Ishikawa (cell line): ENCODE measurements at regions not wholly inside any gene's neighbourhood (a gene's known extent, or its start where the extent isn't known, plus 50 kb on each side); places are given as distances from the start of the nearest gene placed in this dataset.

Experiments used
- CEBPB ChIP-seq: IDR thresholded peaks from 2 replicates; pipeline ENCODE4 v1.6.1; 2012
- CREB1 ChIP-seq: IDR thresholded peaks from 2 replicates; pipeline ENCODE4 v1.6.1; 2012; ENCODE audit warnings: low read depth
- EGR1 ChIP-seq: IDR thresholded peaks from 2 replicates; pipeline ENCODE4 v1.6.1; 2012
- EP300 ChIP-seq: IDR thresholded peaks from 2 replicates; pipeline ENCODE4 v1.6.1; 2012; ENCODE audit warnings: borderline replicate concordance
- FOXM1 ChIP-seq: IDR thresholded peaks from 2 replicates; pipeline ENCODE4 v1.6.1; 2012; ENCODE audit warnings: low read depth, borderline replicate concordance
- MAX ChIP-seq: IDR thresholded peaks from 2 replicates; pipeline ENCODE4 v1.6.1; 2012
- NFIC ChIP-seq: IDR thresholded peaks from 2 replicates; pipeline ENCODE4 v1.6.1; 2012
- RAD21 ChIP-seq: IDR thresholded peaks from 2 replicates; pipeline ENCODE4 v1.6.1; 2012; ENCODE audit warnings: low read depth
- REST ChIP-seq: IDR thresholded peaks from 2 replicates; pipeline ENCODE4 v1.6.1; 2012; ENCODE audit warnings: low read depth, mild to moderate bottlenecking
- TAF1 ChIP-seq: IDR thresholded peaks from 2 replicates; pipeline ENCODE4 v1.6.1; 2012; ENCODE audit warnings: low read depth, mild to moderate bottlenecking
- TCF12 ChIP-seq: IDR thresholded peaks from 2 replicates; pipeline ENCODE4 v1.6.1; 2012; ENCODE audit warnings: low read depth
- TEAD4 ChIP-seq: IDR thresholded peaks from 2 replicates; pipeline ENCODE4 v1.6.1; 2012
- USF1 ChIP-seq: IDR thresholded peaks from 2 replicates; pipeline ENCODE4 v1.6.1; 2012
- YY1 ChIP-seq: IDR thresholded peaks from 2 replicates; pipeline ENCODE4 v1.6.1; 2012; ENCODE audit warnings: low read depth
- ZBTB7A ChIP-seq: IDR thresholded peaks from 2 replicates; pipeline ENCODE4 v1.6.1; 2012; ENCODE audit warnings: low read depth

- TF ChIP-seq EGR1 (no peak), TCF12 (no peak), REST (no peak), NFIC (no peak), CREB1 (no peak), USF1 (no peak), TEAD4 (no peak), ZBTB7A (no peak), FOXM1 (no peak), MAX (no peak), CEBPB (no peak), YY1 (no peak), RAD21 (no peak), TAF1 (no peak), EP300 (no peak)
Measured at GRCh38 chr15:94924057-94924456, 692.7 kb downstream of the MCTP2 start.

- TF ChIP-seq TAF1, result no peak
- no peak for TF ChIP-seq CREB1
Measured at GRCh38 chr15:94924971-94925598, 693.7 kb downstream of the MCTP2 start.

- no peak for TF ChIP-seq EP300
- no peak for TF ChIP-seq RAD21
- no peak for TF ChIP-seq EGR1
- TF ChIP-seq TAF1, result no peak
- TF ChIP-seq ZBTB7A, result no peak
- TF ChIP-seq TCF12, result no peak
- no peak for TF ChIP-seq CEBPB
- no peak for TF ChIP-seq YY1
- no peak for TF ChIP-seq MAX
- no peak for TF ChIP-seq FOXM1
- no peak for TF ChIP-seq USF1
Measured at GRCh38 chr15:94925680-94926079, 694.3 kb downstream of the MCTP2 start.

- no peak for TF ChIP-seq NFIC
- no peak for TF ChIP-seq USF1
- TF ChIP-seq REST, result no peak
- TF ChIP-seq YY1, result no peak
- no peak for TF ChIP-seq CREB1
- TF ChIP-seq ZBTB7A, result no peak
- no peak for TF ChIP-seq TEAD4
- no peak for TF ChIP-seq TCF12
- no peak for TF ChIP-seq TAF1
- TF ChIP-seq RAD21, result no peak
- TF ChIP-seq EGR1, result no peak
- TF ChIP-seq CEBPB, result no peak
- TF ChIP-seq FOXM1, result no peak
- no peak for TF ChIP-seq EP300
- no peak for TF ChIP-seq MAX
Measured at GRCh38 chr15:94927003-94927402, 695.6 kb downstream of the MCTP2 start.

GRCh38 chr15:94929282-94929681 lies 697.9 kb downstream of the MCTP2 start:
- no peak for TF ChIP-seq CEBPB
- TF ChIP-seq USF1, result no peak
- TF ChIP-seq MAX, result no peak
- no peak for TF ChIP-seq RAD21
- TF ChIP-seq FOXM1, result no peak
